ENCODE measurements at regions not wholly inside any gene's neighbourhood (a gene's known extent, or its start where the extent isn't known, plus 50 kb on each side); places are given as distances from the start of the nearest gene placed in this dataset.
"Not testable (repeated sequence)": the region's sequence is repeated elsewhere in the genome, so short reads cannot be mapped to it uniquely, and the experiment has no call there.

- DNase-seq (ENCODE audit: low read depth in 3 of 3, low spot score in 1 of 3): no peak
These were observed 174.2 kb downstream of the RTP5 start for GRCh38 chr2:242043538-242044312.

GRCh38 chr2:242044313-242044590 lies 174.7 kb downstream of the RTP5 start:
- DNase-seq (ENCODE audit: low read depth in 3 of 3, low spot score in 1 of 3): no peak

- DNase-seq (ENCODE audit: low read depth in 3 of 3, low spot score in 1 of 3): not testable (repeated sequence)
These were observed 176.1 kb downstream of the RTP5 start for GRCh38 chr2:242045596-242046144.

- no peak for DNase-seq (ENCODE audit: low read depth in 3 of 3, low spot score in 1 of 3)
These were observed 176.8 kb downstream of the RTP5 start for GRCh38 chr2:242046206-242046826.

- no peak for DNase-seq (ENCODE audit: low read depth in 3 of 3, low spot score in 1 of 3)
These were observed 178.4 kb downstream of the RTP5 start for GRCh38 chr2:242047963-242048362.

- DNase-seq (ENCODE audit: low read depth in 3 of 3, low spot score in 1 of 3): no peak
These were observed 178.9 kb downstream of the RTP5 start for GRCh38 chr2:242048479-242048878.

- DNase-seq (ENCODE audit: low read depth in 3 of 3, low spot score in 1 of 3): not testable (repeated sequence)
These were observed 180.0 kb downstream of the RTP5 start for GRCh38 chr2:242049492-242049891.

- no peak for DNase-seq (ENCODE audit: low read depth in 3 of 3, low spot score in 1 of 3)
These were observed 181.9 kb downstream of the RTP5 start for GRCh38 chr2:242051463-242051862.

- no peak for DNase-seq (ENCODE audit: low read depth in 3 of 3, low spot score in 1 of 3)
These were observed 182.9 kb downstream of the RTP5 start for GRCh38 chr2:242052421-242052820.

- DNase-seq (ENCODE audit: low read depth in 3 of 3, low spot score in 1 of 3): no peak
These were observed 184.4 kb downstream of the RTP5 start for GRCh38 chr2:242053921-242054320.

GRCh38 chr2:242054406-242054805 lies 184.9 kb downstream of the RTP5 start:
- no peak for DNase-seq (ENCODE audit: low read depth in 3 of 3, low spot score in 1 of 3)

GRCh38 chr2:242054881-242055801 lies 185.6 kb downstream of the RTP5 start:
- no peak for DNase-seq (ENCODE audit: low read depth in 3 of 3, low spot score in 1 of 3)

GRCh38 chr2:242056026-242056425 lies 186.5 kb downstream of the RTP5 start:
- no peak for DNase-seq (ENCODE audit: low read depth in 3 of 3, low spot score in 1 of 3)

- no peak for DNase-seq (ENCODE audit: low read depth in 3 of 3, low spot score in 1 of 3)
These were observed 187.3 kb downstream of the RTP5 start for GRCh38 chr2:242056785-242057184.

- no peak for DNase-seq (ENCODE audit: low read depth in 3 of 3, low spot score in 1 of 3)
These were observed 188.0 kb downstream of the RTP5 start for GRCh38 chr2:242057379-242058040.

- DNase-seq (ENCODE audit: low read depth in 3 of 3, low spot score in 1 of 3): no peak
These were observed 188.7 kb downstream of the RTP5 start for GRCh38 chr2:242058116-242058680.

- DNase-seq (ENCODE audit: low read depth in 3 of 3, low spot score in 1 of 3): no peak
These were observed 190.0 kb downstream of the RTP5 start for GRCh38 chr2:242059566-242059965.

GRCh38 chr2:242060212-242060835 lies 190.8 kb downstream of the RTP5 start:
- no peak for DNase-seq (ENCODE audit: low read depth in 3 of 3, low spot score in 1 of 3)

GRCh38 chr2:242061930-242062329 lies 192.4 kb downstream of the RTP5 start:
- DNase-seq (ENCODE audit: low read depth in 3 of 3, low spot score in 1 of 3): not testable (repeated sequence)

- no peak for DNase-seq (ENCODE audit: low read depth in 3 of 3, low spot score in 1 of 3)
These were observed 193.9 kb downstream of the RTP5 start for GRCh38 chr2:242063436-242063835.
